Neural cell (in vitro differentiated cells): ENCODE measurements at regions not wholly inside any gene's neighbourhood (a gene's known extent, or its start where the extent isn't known, plus 50 kb on each side); places are given as distances from the start of the nearest gene placed in this dataset.

ENCODE experiments used
- H2AFZ ChIP-seq: fragments of 200-600, 300-800 bp; sonication (generic), shearing (Covaris generic); 2 replicates; pipeline ENCODE4 v1.6.0; 2014; ENCODE audit warnings: low read depth, mild to moderate bottlenecking, antibody characterized with exemption, low read length, moderate library complexity
- H3F3A ChIP-seq: fragments of 200-600 bp; shearing (Covaris generic); 2 replicates; pipeline ENCODE4 v1.6.1; 2016; ENCODE audit warnings: mild to moderate bottlenecking, moderate library complexity, mixed read lengths, antibody characterized with exemption, low read length; ENCODE audit not compliant: insufficient read depth, poor library complexity, severe bottlenecking
- H3K27ac ChIP-seq: fragments of 200-600, 300-800 bp; sonication (generic), shearing (Covaris generic); 2 replicates; pipeline ENCODE4 v1.5.1; 2014; ENCODE audit warnings: mild to moderate bottlenecking, low read length, moderate library complexity
- H3K27me3 ChIP-seq: fragments of 300-800, 200-600 bp; sonication (generic), shearing (Covaris generic); 2 replicates; pipeline ENCODE4 v1.6.0; 2014; ENCODE audit warnings: mild to moderate bottlenecking, low read depth, low read length, moderate library complexity; ENCODE audit not compliant: insufficient read depth
- H3K36me3 ChIP-seq: fragments of 300-800, 200-600 bp; sonication (generic), shearing (Covaris generic); 2 replicates; pipeline ENCODE4 v1.5.1; 2014; ENCODE audit warnings: mild to moderate bottlenecking, antibody characterized with exemption, low read length, moderate library complexity; ENCODE audit not compliant: insufficient read depth
- H3K4me2 ChIP-seq: fragments of 300-800, 200-600 bp; sonication (generic), shearing (Covaris generic); 2 replicates; pipeline ENCODE4 v1.6.0; 2014; ENCODE audit warnings: mild to moderate bottlenecking, low read length
- H3K4me3 ChIP-seq: fragments of 300-800, 200-600 bp; sonication (generic), shearing (Covaris generic); 2 replicates; pipeline ENCODE4 v1.5.1; 2014; ENCODE audit warnings: mild to moderate bottlenecking, low read length, moderate library complexity
- H3K79me2 ChIP-seq: fragments of 200-600 bp; shearing (Covaris generic); replicated peaks from 2 replicates; pipeline ENCODE4 v1.6.0; 2014; ENCODE audit warnings: mild to moderate bottlenecking, low read length, moderate library complexity; ENCODE audit not compliant: insufficient read depth
- H3K9ac ChIP-seq: fragments of 300-800, 200-600 bp; sonication (generic), shearing (Covaris generic); 2 replicates; pipeline ENCODE4 v1.6.1; 2016; ENCODE audit warnings: mild to moderate bottlenecking, low read length, mixed read lengths
- H3K9me2 ChIP-seq: fragments of 200-600 bp; shearing (Covaris generic); 2 replicates; pipeline ENCODE4 v1.6.1; 2016; ENCODE audit warnings: mild to moderate bottlenecking, low read length, mixed read lengths; ENCODE audit not compliant: insufficient read depth
- H3K9me3 ChIP-seq: fragments of 200-600, 300-800 bp; sonication (generic), shearing (Covaris generic); 2 replicates; pipeline ENCODE4 v1.6.1; 2016; ENCODE audit warnings: mild to moderate bottlenecking, mixed run types, low read length, moderate library complexity, mixed read lengths
- H4K20me1 ChIP-seq: fragments of 200-600 bp; shearing (Covaris generic); 2 replicates; pipeline ENCODE4 v1.6.1; 2016; ENCODE audit warnings: mild to moderate bottlenecking, mixed run types; ENCODE audit not compliant: insufficient read depth
- EP300 ChIP-seq: fragments of 450-650 bp; conservative IDR thresholded peaks from 2 replicates; pipeline ENCODE4 v1.6.1; 2014; ENCODE audit warnings: antibody characterized with exemption, mild to moderate bottlenecking, moderate library complexity; ENCODE audit not compliant: poor library complexity, severe bottlenecking
- EZH2 ChIP-seq: fragments of 200-600, 300-800 bp; shearing (Covaris generic), sonication (generic); IDR thresholded peaks from 2 replicates; pipeline ENCODE4 v1.6.1; 2014; ENCODE audit warnings: antibody characterized with exemption, low read length, borderline replicate concordance, mild to moderate bottlenecking; ENCODE audit not compliant: insufficient read depth, poor library complexity, severe bottlenecking
- MXI1 ChIP-seq: fragments of 450-650 bp; conservative IDR thresholded peaks from 2 replicates; pipeline ENCODE4 v1.6.1; 2014; ENCODE audit warnings: antibody characterized with exemption, mild to moderate bottlenecking; ENCODE audit not compliant: poor library complexity, severe bottlenecking
- POLR2AphosphoS5 ChIP-seq: IDR thresholded peaks from 2 replicates; pipeline ENCODE4 v1.6.1; 2012
- RAD21 ChIP-seq: fragments of 450-650 bp; conservative IDR thresholded peaks from 2 replicates; pipeline ENCODE4 v1.6.1; 2014; ENCODE audit warnings: antibody characterized with exemption, mild to moderate bottlenecking, moderate library complexity
- SMC3 ChIP-seq: fragments of 450-650 bp; conservative IDR thresholded peaks from 2 replicates; pipeline ENCODE4 v1.6.1; 2014; ENCODE audit warnings: antibody characterized with exemption, mild to moderate bottlenecking, moderate library complexity; ENCODE audit not compliant: poor library complexity
- TAF1 ChIP-seq: IDR thresholded peaks from 2 replicates; pipeline ENCODE4 v1.6.1; 2012; ENCODE audit warnings: low read depth
- TF ChIP-seq, protein P1 (sequence below): IDR thresholded peaks from 2 replicates; pipeline ENCODE4 v1.6.1; 2012; ENCODE audit warnings: borderline replicate concordance
- TF ChIP-seq, protein P2 (sequence below): fragments of 450-650 bp; IDR thresholded peaks from 2 replicates; pipeline ENCODE4 v1.5.1; 2014; ENCODE audit warnings: antibody characterized with exemption, mild to moderate bottlenecking, moderate library complexity; ENCODE audit not compliant: poor library complexity, severe bottlenecking

DNA sequence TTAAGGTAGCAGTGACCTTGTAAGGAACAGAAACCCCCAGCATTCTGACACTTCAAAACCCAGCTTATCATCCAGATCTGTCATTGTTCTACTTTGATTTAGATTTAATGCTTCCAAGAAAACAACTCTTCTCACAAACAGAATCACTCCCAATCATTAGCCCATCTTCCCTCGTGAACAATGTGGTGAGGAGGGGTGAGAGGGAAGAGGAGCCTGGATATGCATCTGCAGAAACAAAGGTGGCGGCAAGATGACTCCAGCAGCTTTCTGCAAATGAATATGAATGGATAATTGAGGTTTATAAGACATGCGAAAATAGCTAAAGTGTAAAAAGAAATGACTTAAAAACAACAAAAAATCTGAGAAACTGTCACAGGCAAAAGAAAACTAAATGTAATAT is 859.9 kb upstream of the SLC10A2 start:
- TF ChIP-seq, protein P1, sequence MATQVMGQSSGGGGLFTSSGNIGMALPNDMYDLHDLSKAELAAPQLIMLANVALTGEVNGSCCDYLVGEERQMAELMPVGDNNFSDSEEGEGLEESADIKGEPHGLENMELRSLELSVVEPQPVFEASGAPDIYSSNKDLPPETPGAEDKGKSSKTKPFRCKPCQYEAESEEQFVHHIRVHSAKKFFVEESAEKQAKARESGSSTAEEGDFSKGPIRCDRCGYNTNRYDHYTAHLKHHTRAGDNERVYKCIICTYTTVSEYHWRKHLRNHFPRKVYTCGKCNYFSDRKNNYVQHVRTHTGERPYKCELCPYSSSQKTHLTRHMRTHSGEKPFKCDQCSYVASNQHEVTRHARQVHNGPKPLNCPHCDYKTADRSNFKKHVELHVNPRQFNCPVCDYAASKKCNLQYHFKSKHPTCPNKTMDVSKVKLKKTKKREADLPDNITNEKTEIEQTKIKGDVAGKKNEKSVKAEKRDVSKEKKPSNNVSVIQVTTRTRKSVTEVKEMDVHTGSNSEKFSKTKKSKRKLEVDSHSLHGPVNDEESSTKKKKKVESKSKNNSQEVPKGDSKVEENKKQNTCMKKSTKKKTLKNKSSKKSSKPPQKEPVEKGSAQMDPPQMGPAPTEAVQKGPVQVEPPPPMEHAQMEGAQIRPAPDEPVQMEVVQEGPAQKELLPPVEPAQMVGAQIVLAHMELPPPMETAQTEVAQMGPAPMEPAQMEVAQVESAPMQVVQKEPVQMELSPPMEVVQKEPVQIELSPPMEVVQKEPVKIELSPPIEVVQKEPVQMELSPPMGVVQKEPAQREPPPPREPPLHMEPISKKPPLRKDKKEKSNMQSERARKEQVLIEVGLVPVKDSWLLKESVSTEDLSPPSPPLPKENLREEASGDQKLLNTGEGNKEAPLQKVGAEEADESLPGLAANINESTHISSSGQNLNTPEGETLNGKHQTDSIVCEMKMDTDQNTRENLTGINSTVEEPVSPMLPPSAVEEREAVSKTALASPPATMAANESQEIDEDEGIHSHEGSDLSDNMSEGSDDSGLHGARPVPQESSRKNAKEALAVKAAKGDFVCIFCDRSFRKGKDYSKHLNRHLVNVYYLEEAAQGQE = no peak
- TF ChIP-seq EZH2 (no peak), RAD21 (no peak), TAF1 (no peak), EP300 (no peak), MXI1 (no peak), POLR2AphosphoS5 (no peak)
- no peaks in the 10 kb centered on the region for H3F3A ChIP-seq
- no peak overlapping the region for H3K4me2 ChIP-seq
- H3K27me3 ChIP-seq = no peaks in the 10 kb centered on the region
- H3K9me3 ChIP-seq = no peaks in the 10 kb centered on the region
- H3K4me3 ChIP-seq = no peak overlapping the region
- H4K20me1 ChIP-seq = no peaks in the 10 kb centered on the region
- no peaks in the 10 kb centered on the region for H3K36me3 ChIP-seq
- peak overlapping the region; percentile 22 for H3K27ac ChIP-seq
- no peak overlapping the region for H2AFZ ChIP-seq
- no peaks in the 10 kb centered on the region for H3K79me2 ChIP-seq
- H3K9me2 ChIP-seq = no peaks in the 10 kb centered on the region
- H3K9ac ChIP-seq = no peak overlapping the region

DNA sequence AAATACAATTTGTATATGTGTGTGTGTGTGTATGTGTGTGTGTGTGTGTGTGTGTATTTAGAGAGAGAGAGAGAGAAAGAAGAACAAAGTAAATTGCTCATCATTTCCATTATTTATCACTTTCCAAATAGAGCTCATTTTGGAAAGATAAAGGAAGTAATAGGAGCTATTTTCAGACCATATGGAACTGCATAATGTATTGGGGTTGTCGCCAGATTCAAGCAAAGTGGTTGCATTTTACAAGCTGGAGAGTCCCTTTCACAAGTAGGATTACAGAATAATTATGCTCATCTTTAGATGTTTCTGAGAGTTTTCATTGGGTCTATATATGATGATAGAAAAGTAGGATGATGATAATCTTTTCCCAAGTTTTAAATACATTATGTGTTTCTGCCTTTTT is 842.7 kb upstream of the SLC10A2 start:
- H3K4me3 ChIP-seq = no peak overlapping the region
- no peaks in the 10 kb centered on the region for H4K20me1 ChIP-seq
- H3K27ac ChIP-seq = no peak overlapping the region
- no peaks in the 10 kb centered on the region for H3K9me2 ChIP-seq
- no peaks in the 10 kb centered on the region for H3F3A ChIP-seq
- no peaks in the 10 kb centered on the region for H3K9me3 ChIP-seq
- no peaks in the 10 kb centered on the region for H3K36me3 ChIP-seq
- no peak overlapping the region for H2AFZ ChIP-seq
- H3K79me2 ChIP-seq = no peaks in the 10 kb centered on the region
- H3K27me3 ChIP-seq = no peaks in the 10 kb centered on the region
- H3K4me2 ChIP-seq = no peak overlapping the region
- H3K9ac ChIP-seq = no peak overlapping the region
- TF ChIP-seq EZH2 (no peak), SMC3 (no peak), MXI1 (no peak), TAF1 (no peak), RAD21 (no peak), POLR2AphosphoS5 (no peak), EP300 (no peak)
- TF ChIP-seq, protein P1 = no peak
- TF ChIP-seq, protein P2, sequence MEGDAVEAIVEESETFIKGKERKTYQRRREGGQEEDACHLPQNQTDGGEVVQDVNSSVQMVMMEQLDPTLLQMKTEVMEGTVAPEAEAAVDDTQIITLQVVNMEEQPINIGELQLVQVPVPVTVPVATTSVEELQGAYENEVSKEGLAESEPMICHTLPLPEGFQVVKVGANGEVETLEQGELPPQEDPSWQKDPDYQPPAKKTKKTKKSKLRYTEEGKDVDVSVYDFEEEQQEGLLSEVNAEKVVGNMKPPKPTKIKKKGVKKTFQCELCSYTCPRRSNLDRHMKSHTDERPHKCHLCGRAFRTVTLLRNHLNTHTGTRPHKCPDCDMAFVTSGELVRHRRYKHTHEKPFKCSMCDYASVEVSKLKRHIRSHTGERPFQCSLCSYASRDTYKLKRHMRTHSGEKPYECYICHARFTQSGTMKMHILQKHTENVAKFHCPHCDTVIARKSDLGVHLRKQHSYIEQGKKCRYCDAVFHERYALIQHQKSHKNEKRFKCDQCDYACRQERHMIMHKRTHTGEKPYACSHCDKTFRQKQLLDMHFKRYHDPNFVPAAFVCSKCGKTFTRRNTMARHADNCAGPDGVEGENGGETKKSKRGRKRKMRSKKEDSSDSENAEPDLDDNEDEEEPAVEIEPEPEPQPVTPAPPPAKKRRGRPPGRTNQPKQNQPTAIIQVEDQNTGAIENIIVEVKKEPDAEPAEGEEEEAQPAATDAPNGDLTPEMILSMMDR = no peak
